Colonic mucosa (tissue), 4 donors: ENCODE measurements at regions not wholly inside any gene's neighbourhood (a gene's known extent, or its start where the extent isn't known, plus 50 kb on each side); places are given as distances from the start of the nearest gene placed in this dataset.
"Not testable (repeated sequence)": the region's sequence is repeated elsewhere in the genome, so short reads cannot be mapped to it uniquely, and the experiment has no call there.

ENCODE experiments used
- DNase-seq: peaks from one replicate; pipeline ENCODE4 v3.0.0-alpha.2; 2020
- H3K27ac ChIP-seq: fragments of 200-600 bp; one replicate; pipeline ENCODE4 v1.8.0; 2021
- H3K27me3 ChIP-seq: fragments of 200-600 bp; one replicate; pipeline ENCODE4 v1.8.0; 2021
- H3K36me3 ChIP-seq: fragments of 200-600 bp; one replicate; pipeline ENCODE4 v1.8.0; 2021
- H3K4me1 ChIP-seq: fragments of 200-600 bp; one replicate; pipeline ENCODE4 v1.8.0; 2021; ENCODE audit warnings: mild to moderate bottlenecking
- H3K4me3 ChIP-seq: fragments of 200-600 bp; one replicate; pipeline ENCODE4 v1.8.0; 2021
- H3K9ac ChIP-seq, 2 donors: one replicate each; pipeline ENCODE4 v1.7.0; 2013; ENCODE audit warnings: control low read depth in 2 of 2, low read depth in 2 of 2, low read length in 2 of 2
- H3K9me3 ChIP-seq: fragments of 200-600 bp; one replicate; pipeline ENCODE4 v1.8.0; 2021
- CTCF ChIP-seq: fragments of 200-600 bp; IDR thresholded peaks from one replicate; pipeline ENCODE4 v1.8.0; 2022; ENCODE audit warnings: antibody characterized with exemption, mild to moderate bottlenecking
- intact Hi-C: fragments of 100-400 bp; cut with DNase I; formaldehyde crosslinking; loops from one replicate; pipeline ENCODE4 v1.14.1; 2022
- donor health status: healthy.
- donor health status: DM: no; HTN: no; CAD: no.
- donor health status: DM: no; HTN: no; CAD: no.

GRCh38 chr2:144905956-144906355 lies 386.0 kb upstream of the ZEB2 start:
- DNase-seq: no peak
- intact Hi-C loops: no loop called here

GRCh38 chr2:144904612-144905011 lies 384.7 kb upstream of the ZEB2 start:
- H3K9ac ChIP-seq: no peak overlapping the region
- DNase-seq: no peak
- H3K4me1 ChIP-seq: no peaks in the 10 kb centered on the region
- intact Hi-C loops: no loop called here
- no peak for TF ChIP-seq CTCF
- H3K4me3 ChIP-seq: no peak overlapping the region
- H3K9me3 ChIP-seq: no peaks in the 10 kb centered on the region
- H3K27ac ChIP-seq: no peak overlapping the region
- no peaks in the 10 kb centered on the region for H3K27me3 ChIP-seq
- H3K36me3 ChIP-seq: no peaks in the 10 kb centered on the region

More at GRCh38 chr2:144905956-144906355, 386.0 kb upstream of the ZEB2 start:
- H3K36me3 ChIP-seq: no peaks in the 10 kb centered on the region
- no peak overlapping the region for H3K9ac ChIP-seq
- H3K4me3 ChIP-seq: no peak overlapping the region
- no peak for TF ChIP-seq CTCF
- no peaks in the 10 kb centered on the region for H3K27me3 ChIP-seq
- H3K4me1 ChIP-seq: no peaks in the 10 kb centered on the region
- no peak overlapping the region for H3K27ac ChIP-seq
- no peaks in the 10 kb centered on the region for H3K9me3 ChIP-seq

GRCh38 chr2:144903045-144903444 lies 383.1 kb upstream of the ZEB2 start:
- H3K4me3 ChIP-seq, H3K27ac ChIP-seq, DNase-seq, H3K36me3 ChIP-seq, H3K9me3 ChIP-seq, intact Hi-C loops, H3K27me3 ChIP-seq, H3K9ac ChIP-seq, H3K4me1 ChIP-seq: not testable (repeated sequence)

DNA sequence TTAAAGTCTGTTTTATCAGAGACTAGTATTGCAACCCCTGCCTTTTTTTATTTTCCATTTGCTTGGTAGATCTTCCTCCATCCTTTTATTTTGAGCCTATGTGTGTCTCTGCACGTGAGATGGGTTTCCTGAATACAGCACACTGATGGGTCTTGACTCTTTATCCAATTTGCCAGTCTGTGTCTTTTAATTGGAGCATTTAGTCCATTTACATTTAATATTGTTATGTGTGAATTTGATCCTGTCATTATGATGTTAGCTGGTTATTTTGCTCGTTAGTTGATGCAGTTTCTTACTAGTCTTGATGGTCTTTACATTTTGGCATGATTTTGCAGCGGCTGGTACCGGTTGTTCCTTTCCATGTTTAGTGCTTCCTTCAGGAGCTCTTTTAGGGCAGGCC lies 381.5 kb upstream of the ZEB2 start:
- H3K4me3 ChIP-seq, H3K9me3 ChIP-seq, H3K27ac ChIP-seq, intact Hi-C loops, H3K9ac ChIP-seq, H3K36me3 ChIP-seq, H3K27me3 ChIP-seq, H3K4me1 ChIP-seq, DNase-seq: not testable (repeated sequence)

GRCh38 chr2:144896341-144896740 lies 376.4 kb upstream of the ZEB2 start:
- H3K9ac ChIP-seq: no peak overlapping the region
- no peak overlapping the region for H3K4me3 ChIP-seq
- H3K27ac ChIP-seq: no peak overlapping the region
- intact Hi-C loops: no loop called here
- no peaks in the 10 kb centered on the region for H3K4me1 ChIP-seq
- H3K9me3 ChIP-seq: no peaks in the 10 kb centered on the region
- DNase-seq: no peak
- H3K36me3 ChIP-seq: no peaks in the 10 kb centered on the region
- no peaks in the 10 kb centered on the region for H3K27me3 ChIP-seq
- TF ChIP-seq CTCF: no peak

DNA sequence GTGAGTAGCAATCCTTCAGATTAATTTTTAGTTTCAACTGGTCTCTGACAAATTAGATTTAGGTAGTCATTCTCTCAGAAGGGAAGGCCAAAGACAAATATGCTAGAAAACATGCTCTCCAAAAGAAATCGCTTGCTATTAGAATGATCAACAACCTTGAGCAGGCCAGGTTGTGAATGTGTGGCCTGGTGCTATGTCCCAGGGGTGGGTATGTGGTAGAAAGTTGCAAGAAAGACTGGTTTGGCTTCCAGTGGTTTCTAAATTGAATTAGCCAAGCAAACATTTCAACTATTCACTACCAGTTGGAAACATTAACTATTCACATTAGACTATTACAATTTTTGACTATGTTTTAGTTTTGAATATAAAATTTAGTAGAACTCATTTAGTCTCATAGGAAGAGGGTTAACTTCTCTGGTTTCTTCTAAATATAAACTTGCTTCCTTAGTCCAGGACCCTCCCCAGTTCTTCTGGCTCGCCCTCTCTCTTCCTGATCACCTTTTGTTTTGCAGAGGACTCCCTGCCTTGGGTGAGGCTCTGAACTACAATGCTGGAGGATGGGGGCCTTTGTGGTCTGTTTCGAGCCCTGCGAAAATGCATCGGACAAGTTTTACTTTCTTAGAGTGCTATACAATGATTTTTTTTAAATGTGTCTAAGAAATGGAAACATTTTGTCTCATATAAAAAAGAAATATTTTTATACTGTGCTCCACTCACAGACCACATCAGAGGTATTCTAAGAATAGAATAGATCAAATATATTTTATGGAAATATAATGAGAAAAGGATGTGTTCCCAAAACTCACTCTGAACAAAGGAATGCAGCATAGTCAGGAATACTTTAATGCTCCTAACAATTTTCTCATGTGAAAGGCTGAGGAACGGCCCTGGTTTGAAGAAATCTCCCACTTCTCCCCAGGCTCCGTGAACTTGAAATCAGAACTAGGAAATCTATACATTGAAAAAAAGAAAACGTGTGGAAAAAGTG lies 375.0 kb upstream of the ZEB2 start:
- no peaks in the 10 kb centered on the region for H3K36me3 ChIP-seq
- DNase-seq: no peak
- H3K27ac ChIP-seq: no peak overlapping the region
- no peak overlapping the region for H3K4me3 ChIP-seq
- H3K4me1 ChIP-seq: no peaks in the 10 kb centered on the region
- H3K9me3 ChIP-seq: no peaks in the 10 kb centered on the region
- no peaks in the 10 kb centered on the region for H3K27me3 ChIP-seq
- H3K9ac ChIP-seq: no peak overlapping the region
- TF ChIP-seq CTCF: no peak
- intact Hi-C loops: no loop called here
